ENCODE measurements at regions not wholly inside any gene's neighbourhood (a gene's known extent, or its start where the extent isn't known, plus 50 kb on each side); places are given as distances from the start of the nearest gene placed in this dataset.

GRCh38 chr13:58617880-58618665 lies 986.5 kb downstream of the PCDH17 start:
- WGBS (ENCODE audit: low lambda C conversion rate), result 57% methylated on average over 3 of the region's 3 CpGs
- TF ChIP-seq USF1 (IDR thresholded peaks at IDR 0.05; ENCODE audit: borderline replicate concordance, low read depth) (no peak), ZBTB33 (IDR thresholded peaks at IDR 0.05; ENCODE audit: borderline replicate concordance, low read depth) (no peak), CHD2 (IDR thresholded peaks at IDR 0.05; ENCODE audit: low read length, partially characterized antibody) (no peak), MXI1 (IDR thresholded peaks at IDR 0.05; ENCODE audit: low read depth, low read length) (no peak), EP300 (IDR thresholded peaks at IDR 0.05; ENCODE audit: borderline replicate concordance in 1 of 2, low read depth in 1 of 2, low read length in 1 of 2) (no peak), PBX3 (IDR thresholded peaks at IDR 0.05) (no peak), USF2 (IDR thresholded peaks at IDR 0.05; ENCODE audit: borderline replicate concordance, low read depth, low read length) (no peak), MAX (IDR thresholded peaks at IDR 0.05; ENCODE audit: low read depth) (no peak), IRF3 (IDR thresholded peaks at IDR 0.05; ENCODE audit: low read depth, low read length) (no peak), TEAD4 (IDR thresholded peaks at IDR 0.05; ENCODE audit: borderline replicate concordance, insufficient read depth) (no peak), FOXM1 (IDR thresholded peaks at IDR 0.05; ENCODE audit: low read depth) (no peak), FOXJ3 (CRISPR knock-in tag; IDR thresholded peaks at IDR 0.05) (no peak), ELF1 (IDR thresholded peaks at IDR 0.05) (no peak), YY1 (IDR thresholded peaks at IDR 0.05; ENCODE audit: low read depth) (no peak), EZH2phosphoT487 (IDR thresholded peaks at IDR 0.05; ENCODE audit: borderline replicate concordance, low read depth) (no peak), RFX5 (IDR thresholded peaks at IDR 0.05; ENCODE audit: low read length) (no peak), JUND (IDR thresholded peaks at IDR 0.05) (no peak), REST (IDR thresholded peaks at IDR 0.05; ENCODE audit: low read depth, low read length) (no peak), TAF1 (IDR thresholded peaks at IDR 0.05; ENCODE audit: borderline replicate concordance, low read depth, low read length) (no peak)
- POLR2A ChIA-PET, result no interaction called here
- Histone ChIP-seq H3K4me1 (ENCODE audit: control insufficient read depth in 1 of 2, insufficient read depth in 2 of 2, low read depth in 1 of 2, low read length in 1 of 2) (peaks cover 7 to 9% of the 10 kb centered on the region in 2 experiments; a peak in 2 of 4 replicates), H3K27ac (ENCODE audit: low read depth in 2 of 2, low read length in 1 of 2) (peak overlapping the region in 1 of 2 experiments; percentile 90; a peak in 1 of 4 replicates), H3K9me2 (no peaks in the 10 kb centered on the region), H3K36me3 (replicated peaks in 1 of 2; ENCODE audit: control insufficient read depth in 1 of 2, insufficient read depth in 2 of 2, low read length in 1 of 2) (no peaks in the 10 kb centered on the region), H2AFZ (ENCODE audit: low read depth) (no peak overlapping the region), H3K4me2 (no peak overlapping the region), H3K9ac (no peak overlapping the region), H3K27me3 (ENCODE audit: insufficient read depth) (no peaks in the 10 kb centered on the region), H4K20me1 (ENCODE audit: insufficient read depth) (no peaks in the 10 kb centered on the region), H3F3A (replicated peaks; ENCODE audit: insufficient read depth) (no peaks in the 10 kb centered on the region), H3K4me3 (ENCODE audit: low read depth in 2 of 2, low read length in 1 of 2) (no peak overlapping the region), H3K79me2 (ENCODE audit: insufficient read depth) (no peaks in the 10 kb centered on the region), H3K9me3 (no peaks in the 10 kb centered on the region)
- CTCF ChIA-PET, result interaction anchor here (2.0 kb wide), 1 partner anchor 1060 kb away, joined by 5 read pairs; no protein-coding TSS in a partner anchor
- no peak for DNase-seq
